Kidney (tissue), 13 donors: ENCODE measurements at regions not wholly inside any gene's neighbourhood (a gene's known extent, or its start where the extent isn't known, plus 50 kb on each side); places are given as distances from the start of the nearest gene placed in this dataset.

Experiments
- DNase-seq, 5 donors: peaks; one replicate each; pipeline ENCODE4 v3.0.0-alpha.2; 2013 to 2020
- FAIRE-seq: peaks from 2 replicates; lab custom pipeline; 2012; peaks lifted over from hg19 to GRCh38; lab: Jason Lieb, UNC
- H3K27ac ChIP-seq, 2 donors: one replicate each; pipeline ENCODE4 v1.7.0; 2013; ENCODE audit warnings: low read depth in 2 of 2, low read length in 2 of 2, inconsistent platforms in 1 of 2
- H3K27me3 ChIP-seq: one replicate; pipeline ENCODE4 v1.7.1; 2013; ENCODE audit warnings: low read length, inconsistent platforms; ENCODE audit not compliant: control insufficient read depth, insufficient read depth
- H3K36me3 ChIP-seq, 3 donors: one replicate each; pipeline versions ENCODE4 v1.7.0 to v1.7.1; 2013; ENCODE audit warnings: low read length in 3 of 3, control low read depth in 1 of 3, inconsistent platforms in 1 of 3; ENCODE audit not compliant: insufficient read depth in 3 of 3, control insufficient read depth in 2 of 3
- H3K4me1 ChIP-seq, 3 donors: one replicate each; pipeline versions ENCODE4 v1.7.0 to v1.7.1; 2013; ENCODE audit warnings: low read length in 3 of 3, inconsistent platforms in 1 of 3, low read depth in 1 of 3; ENCODE audit not compliant: control insufficient read depth in 2 of 3, insufficient read depth in 2 of 3
- H3K4me3 ChIP-seq, 3 donors: one replicate each; pipeline versions ENCODE4 v1.7.0 to v1.8.1; 2013; ENCODE audit warnings: low read length in 3 of 3, control low read depth in 1 of 3, inconsistent platforms in 1 of 3
- H3K9ac ChIP-seq, 3 donors: one replicate each; pipeline versions ENCODE4 v1.7.0 to v1.7.1; 2013; ENCODE audit warnings: low read length in 3 of 3, control low read depth in 1 of 3, inconsistent platforms in 1 of 3
- H3K9me3 ChIP-seq, 3 donors: one replicate each; pipeline versions ENCODE4 v1.7.0 to v1.7.1; 2013; ENCODE audit warnings: low read length in 3 of 3, control low read depth in 1 of 3, inconsistent platforms in 1 of 3; ENCODE audit not compliant: control insufficient read depth in 2 of 3, insufficient read depth in 1 of 3
- CTCF ChIP-seq: IDR thresholded peaks from 3 replicates; pipeline ENCODE4 v1.5.1; 2012; ENCODE audit warnings: mild to moderate bottlenecking, moderate library complexity, borderline replicate concordance; ENCODE audit not compliant: insufficient read depth; ENCODE audit errors: extremely low read depth
- intact Hi-C: fragments of 100-400 bp; cut with DNase I; formaldehyde crosslinking; loops from one replicate; pipeline ENCODE4 v1.11.1; 2022
- donor health status: control.
- donor health status: control.
- donor health status: control.
- donor health status: control.
- donor health status: control.
- donor health status: DM: yes; HTN: yes; CAD: no.
- donor health status: Normal renal cell carcinoma (clear cell type).

- Histone ChIP-seq H3K9me3 (no peaks in the 10 kb centered on the region), H3K27ac (no peak overlapping the region), H3K36me3 (no peaks in the 10 kb centered on the region), H3K27me3 (no peaks in the 10 kb centered on the region), H3K9ac (no peak overlapping the region), H3K4me1 (no peaks in the 10 kb centered on the region), H3K4me3 (no peak overlapping the region)
- DNase-seq, result peak in 1 of 5 donors; percentile 8
- FAIRE-seq, result no peak
- no peak for TF ChIP-seq CTCF
- intact Hi-C loops, result no loop called here
These were observed 105.0 kb upstream of the VIPR2 start for GRCh38 chr7:159249671-159250070.

GRCh38 chr7:159247910-159248309, 103.2 kb upstream of the VIPR2 start:
- DNase-seq, result no peak
- H3K27me3 ChIP-seq, result no peaks in the 10 kb centered on the region
- H3K27ac ChIP-seq, result no peak overlapping the region
- no peaks in the 10 kb centered on the region for H3K9me3 ChIP-seq
- H3K36me3 ChIP-seq, result no peaks in the 10 kb centered on the region
- intact Hi-C loops, result no loop called here
- H3K4me1 ChIP-seq, result no peaks in the 10 kb centered on the region
- no peak overlapping the region for H3K9ac ChIP-seq
- no peak for TF ChIP-seq CTCF
- no peak for FAIRE-seq
- no peak overlapping the region for H3K4me3 ChIP-seq

GRCh38 chr7:159246702-159247480, 102.2 kb upstream of the VIPR2 start:
- no peaks in the 10 kb centered on the region for H3K27me3 ChIP-seq
- FAIRE-seq (no peak), DNase-seq (no peak)
- no peak overlapping the region for H3K9ac ChIP-seq
- intact Hi-C loops, result no loop called here
- no peak overlapping the region for H3K27ac ChIP-seq
- no peak overlapping the region for H3K4me3 ChIP-seq
- H3K9me3 ChIP-seq, result no peaks in the 10 kb centered on the region
- no peaks in the 10 kb centered on the region for H3K36me3 ChIP-seq
- H3K4me1 ChIP-seq, result no peaks in the 10 kb centered on the region
- TF ChIP-seq CTCF, result no peak
